Hematopoietic multipotent progenitor cell (in vitro differentiated cells): ENCODE measurements at regions not wholly inside any gene's neighbourhood (a gene's known extent, or its start where the extent isn't known, plus 50 kb on each side); places are given as distances from the start of the nearest gene placed in this dataset.

Experiments used
- DNase-seq, 3 donors: peaks; one replicate each; pipeline ENCODE4 v3.0.0-alpha.2; 2011 to 2015; ENCODE audit warnings: low read depth in 2 of 3, low spot score in 2 of 3

DNA sequence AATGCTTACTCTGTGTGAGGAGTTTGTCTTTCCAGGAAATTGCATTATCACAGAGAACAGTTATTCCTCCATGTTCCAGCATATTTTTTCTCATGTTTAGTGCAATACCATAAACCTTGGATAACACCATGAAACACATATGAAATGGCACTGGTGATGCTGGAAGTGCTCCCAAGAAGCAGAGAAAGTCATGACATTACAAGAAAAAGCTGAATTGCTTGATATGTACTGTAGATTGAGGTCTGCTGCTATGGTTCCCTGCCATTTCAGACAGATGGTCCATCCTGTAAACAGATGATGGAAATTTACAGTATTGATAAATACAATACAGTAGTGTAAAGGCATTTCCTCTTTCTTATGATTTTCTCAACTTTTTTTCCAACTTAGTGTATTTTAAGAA, 422.1 kb downstream of the LRRIQ3 start:
- DNase-seq, result no peak

GRCh38 chr1:73772941-73773340, 425.0 kb downstream of the LRRIQ3 start:
- no peak for DNase-seq

DNA sequence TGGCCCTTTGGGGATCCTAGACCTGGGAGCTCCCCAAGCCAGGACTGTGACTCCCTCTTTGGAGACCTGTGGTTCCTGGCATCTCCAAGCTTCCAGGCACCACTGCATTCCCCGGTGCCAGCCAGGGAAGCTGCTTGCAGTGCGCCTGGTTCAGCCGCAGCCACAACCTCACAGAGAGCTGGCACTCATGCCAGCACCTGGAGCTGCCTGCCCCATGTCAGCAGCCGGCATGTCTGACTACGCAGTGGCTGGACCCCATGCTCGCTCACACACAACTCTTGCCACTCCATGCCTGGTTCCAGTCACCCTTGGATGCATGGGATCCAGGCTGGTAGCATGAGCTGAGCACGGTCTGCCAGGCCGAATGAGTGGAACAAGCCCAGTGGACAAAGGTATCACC, 426.6 kb downstream of the LRRIQ3 start:
- DNase-seq, result no peak

- no peak for DNase-seq
Measured at GRCh38 chr1:73770109-73770905, 427.7 kb downstream of the LRRIQ3 start.

- no peak for DNase-seq
Measured at GRCh38 chr1:73766786-73767348, 431.1 kb downstream of the LRRIQ3 start.

DNA sequence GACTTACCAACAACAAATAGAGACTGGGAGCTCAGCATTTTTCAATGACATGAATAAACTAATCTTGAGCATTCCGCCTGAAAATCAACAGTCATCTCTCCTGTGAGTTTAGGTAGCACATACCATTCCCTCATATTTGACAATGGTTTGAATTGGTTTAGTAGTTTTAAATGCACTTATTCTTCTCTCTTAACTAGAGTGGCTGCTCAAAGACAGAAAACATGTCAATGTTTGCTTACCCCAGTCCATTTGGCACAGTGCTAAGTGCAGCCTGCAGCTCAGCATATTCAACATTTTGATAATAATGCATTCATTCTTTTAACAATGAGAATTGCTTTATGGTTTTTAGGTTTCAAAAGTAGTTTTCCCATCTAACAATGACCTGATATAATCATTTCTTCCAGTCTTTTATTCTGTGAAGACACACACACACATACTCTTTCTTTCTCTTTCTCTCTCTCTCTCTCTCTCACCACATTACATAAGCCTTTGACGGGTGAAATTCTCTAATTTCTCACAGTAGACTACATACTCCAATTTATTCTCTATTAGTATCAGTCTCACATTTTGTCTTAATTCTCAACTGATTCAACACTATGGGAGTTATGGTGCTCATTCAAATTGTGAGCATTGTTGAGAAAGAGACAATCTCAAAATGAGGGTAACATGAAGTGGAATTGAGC, 432.3 kb downstream of the LRRIQ3 start:
- DNase-seq, result no peak

DNA sequence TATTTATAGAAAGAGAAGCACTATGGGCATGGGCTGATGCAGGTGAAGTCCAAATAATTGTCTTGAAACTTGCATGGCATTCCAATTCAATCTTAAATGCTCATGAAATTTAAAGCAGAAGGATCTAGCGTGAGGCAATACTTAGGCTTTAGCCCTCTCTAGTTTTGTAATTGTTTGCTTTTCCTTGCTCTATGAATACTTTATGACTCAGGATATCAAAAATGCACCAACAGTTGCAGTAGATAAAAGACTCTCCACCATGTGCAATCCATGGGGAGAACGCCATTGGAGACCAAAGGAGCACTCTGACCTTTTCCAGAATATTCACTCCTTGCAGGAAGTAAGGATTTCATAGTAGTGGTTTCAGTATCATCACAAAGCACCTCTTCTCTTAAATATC, 436.4 kb downstream of the LRRIQ3 start:
- no peak for DNase-seq

DNA sequence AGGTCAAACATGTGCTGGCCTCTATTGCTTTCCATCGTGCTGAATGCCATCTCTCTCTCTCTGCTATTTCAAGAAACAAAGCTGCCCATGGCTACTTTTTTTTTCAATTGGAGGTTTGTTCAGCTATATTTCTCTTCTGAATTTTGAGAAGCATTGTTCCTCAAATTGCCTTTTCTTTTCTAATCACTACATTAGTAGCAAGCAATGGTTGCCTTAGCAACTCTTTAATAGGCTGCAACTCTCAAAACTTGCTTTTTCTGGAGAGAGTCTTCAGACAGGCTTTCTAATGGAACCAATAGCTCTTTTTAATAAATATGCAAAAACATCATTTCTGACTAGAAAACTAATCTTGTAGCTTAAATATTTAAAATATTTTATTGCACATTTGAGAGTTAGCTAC, 439.0 kb downstream of the LRRIQ3 start:
- no peak for DNase-seq

DNA sequence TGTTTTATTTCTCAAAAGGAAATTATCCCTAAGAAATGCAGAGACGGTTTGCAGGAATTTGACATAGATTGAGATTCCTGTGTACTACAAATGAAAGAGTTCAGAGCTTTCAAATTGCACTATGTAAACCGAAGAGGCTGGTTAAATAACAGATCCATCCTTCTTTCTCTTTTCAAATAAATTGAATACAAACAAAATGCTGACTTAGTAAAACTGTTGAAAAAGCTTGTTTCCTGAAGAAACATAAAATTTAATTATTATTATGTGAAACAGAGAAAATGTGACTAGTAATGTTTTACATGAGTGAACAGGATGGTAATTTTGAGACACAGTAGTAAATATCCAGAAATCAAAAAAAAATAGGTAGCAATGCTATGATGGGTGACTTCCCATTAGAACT, 441.2 kb downstream of the LRRIQ3 start:
- DNase-seq, result no peak

DNA sequence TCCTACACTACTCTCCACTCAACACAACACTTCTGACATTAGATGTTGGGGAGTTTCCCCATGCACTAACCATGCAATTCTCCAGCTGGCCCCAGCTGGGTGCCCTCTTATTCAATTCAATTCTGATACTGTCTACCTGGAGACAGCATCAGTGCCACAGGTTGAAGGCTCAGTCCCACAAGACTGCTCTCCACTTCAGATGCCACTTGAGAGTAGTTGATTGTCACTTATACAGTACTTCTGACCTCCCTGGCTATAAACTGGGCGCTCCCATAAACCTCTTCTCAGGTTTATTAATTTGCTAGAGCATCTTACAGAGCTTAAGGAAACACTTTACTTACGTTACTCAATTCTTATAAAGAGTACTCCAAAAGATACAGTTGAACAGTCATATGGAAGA, 442.3 kb downstream of the LRRIQ3 start:
- DNase-seq, result no peak

- DNase-seq, result no peak
Measured at GRCh38 chr1:73749996-73750395, 448.0 kb downstream of the LRRIQ3 start.

GRCh38 chr1:73744985-73745384, 453.0 kb downstream of the LRRIQ3 start:
- DNase-seq, result no peak

DNA sequence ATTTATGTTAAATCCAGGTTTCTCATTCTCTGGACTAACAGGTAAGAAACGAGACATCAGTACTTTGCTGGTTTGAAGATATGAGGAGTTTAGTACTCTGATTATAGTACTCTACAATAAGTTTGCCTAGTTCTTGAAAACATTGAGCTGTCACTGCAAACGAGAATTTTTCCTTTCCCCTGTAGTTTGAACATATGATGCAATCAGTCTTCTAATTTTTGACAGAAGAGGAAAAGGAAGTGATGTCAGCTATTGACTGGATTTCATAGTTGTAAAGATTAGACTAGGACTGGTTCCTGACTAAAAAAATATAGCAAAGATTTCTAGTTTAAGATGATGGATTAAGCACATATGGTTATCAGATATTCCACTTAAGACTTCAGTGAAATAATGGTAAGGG, 461.9 kb downstream of the LRRIQ3 start:
- DNase-seq, result no peak

DNA sequence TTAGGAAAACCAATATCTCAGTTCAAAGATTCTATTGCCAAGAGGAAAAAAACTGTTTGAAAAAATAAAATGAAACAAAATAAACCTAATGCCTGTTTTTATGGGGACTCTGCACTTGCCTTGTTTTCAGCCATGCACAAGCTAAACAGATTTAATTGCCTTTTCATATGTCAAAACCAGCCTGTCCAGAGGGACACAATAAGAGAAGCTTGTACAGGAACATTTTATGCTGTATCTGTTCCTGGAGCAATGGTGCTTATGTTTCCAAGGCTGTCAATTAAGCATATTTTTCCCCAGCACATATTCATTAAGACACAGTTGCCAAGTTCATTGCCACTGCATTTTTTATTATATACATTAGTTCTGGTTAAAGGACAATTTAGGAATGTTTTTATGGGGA, 470.9 kb downstream of the LRRIQ3 start:
- DNase-seq, result no peak

GRCh38 chr1:73722055-73722454, 475.9 kb downstream of the LRRIQ3 start:
- DNase-seq, result no peak

GRCh38 chr1:73717976-73718375, 480.0 kb downstream of the LRRIQ3 start:
- no peak for DNase-seq

- DNase-seq, result no peak
Measured at GRCh38 chr1:73711089-73711488, 486.9 kb downstream of the LRRIQ3 start.

DNA sequence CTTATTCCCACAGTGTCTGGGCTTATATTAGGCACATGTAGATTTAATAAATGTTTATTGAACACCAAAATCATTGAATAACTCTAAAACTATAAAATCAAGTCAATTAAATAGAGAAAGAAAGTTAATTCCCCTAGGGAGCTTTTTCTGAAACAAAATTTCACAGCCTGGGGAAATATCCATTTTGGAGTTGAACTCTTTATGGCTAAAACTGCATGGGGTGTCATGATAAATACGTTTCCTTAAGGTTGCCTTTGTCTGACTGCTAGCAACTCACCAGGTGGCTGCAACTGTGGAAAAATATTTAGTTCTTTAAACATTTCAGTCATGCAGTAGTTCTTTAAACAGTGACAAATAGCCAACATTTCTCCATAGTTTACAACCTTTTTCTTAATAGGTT, 496.1 kb downstream of the LRRIQ3 start:
- no peak for DNase-seq

- no peak for DNase-seq
Measured at GRCh38 chr1:73676186-73676585, 521.8 kb downstream of the LRRIQ3 start.

DNA sequence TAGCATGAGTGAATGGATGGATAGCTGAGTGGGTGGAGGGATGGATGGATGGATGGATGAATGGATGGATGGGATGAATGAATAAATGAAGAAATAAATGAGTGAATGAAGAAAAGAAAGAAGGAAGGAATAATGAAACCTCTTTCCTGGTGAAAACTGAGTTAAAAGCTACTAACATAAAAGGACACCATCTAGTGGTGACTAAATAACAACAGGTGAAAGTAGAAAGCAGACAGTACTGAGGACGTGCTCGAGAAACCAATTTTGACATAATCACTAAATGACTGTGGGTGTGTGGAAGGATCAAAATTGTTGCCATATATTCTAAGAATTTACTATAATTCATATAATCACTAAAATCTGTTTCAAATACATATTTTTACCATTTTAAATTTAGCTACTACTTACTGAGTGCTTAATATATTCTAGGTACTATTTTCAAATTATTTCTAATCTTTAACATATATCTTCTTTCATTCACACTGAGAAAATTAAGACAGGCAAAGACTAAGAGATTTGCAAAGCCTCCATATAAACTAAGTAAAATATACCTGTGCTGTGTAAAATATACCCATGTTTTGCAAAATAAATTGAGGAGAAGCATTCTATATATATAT, 522.9 kb downstream of the LRRIQ3 start:
- DNase-seq, result peak in 2 of 3 donors; percentile 1 to 33

DNA sequence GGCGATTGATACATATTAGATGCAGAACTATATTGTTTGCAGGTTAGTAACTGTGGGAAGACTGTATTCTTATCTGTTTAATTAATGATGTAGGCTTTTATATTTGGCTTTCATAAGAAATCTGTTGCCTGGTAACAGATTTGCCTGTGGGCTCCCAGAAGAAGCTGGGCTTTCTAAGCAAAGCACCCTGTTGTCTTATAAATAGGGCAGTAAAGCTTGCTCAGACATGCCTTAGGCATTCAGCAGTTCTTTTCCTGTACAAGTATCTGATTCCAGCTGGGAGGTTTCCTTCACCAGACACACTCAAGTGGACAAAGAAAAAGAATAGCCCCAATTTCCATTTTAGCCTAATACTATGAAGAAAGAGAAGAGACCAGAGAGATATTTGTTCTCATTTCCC, 524.0 kb downstream of the LRRIQ3 start:
- DNase-seq, result no peak

DNA sequence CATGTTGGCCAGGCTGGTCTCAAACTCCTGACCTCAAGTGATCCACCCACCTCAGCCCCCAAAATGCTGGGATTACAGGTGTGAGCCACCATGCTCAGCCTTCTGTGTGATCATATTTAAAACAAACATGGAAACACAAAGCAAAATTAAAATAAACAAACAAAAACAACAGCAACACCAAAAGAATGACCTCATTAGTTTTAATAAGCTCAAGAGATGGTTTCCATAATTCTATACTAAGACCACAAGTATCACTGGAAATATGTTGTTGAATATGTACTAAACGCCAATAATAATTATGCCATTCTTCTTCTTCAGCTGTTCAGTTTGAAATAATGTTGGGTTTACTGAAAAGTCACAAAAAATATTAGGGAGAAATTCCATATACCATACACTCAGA, 526.4 kb downstream of the LRRIQ3 start:
- no peak for DNase-seq
